ENCODE measurements at regions not wholly inside any gene's neighbourhood (a gene's known extent, or its start where the extent isn't known, plus 50 kb on each side); places are given as distances from the start of the nearest gene placed in this dataset.
"Not testable (repeated sequence)": the region's sequence is repeated elsewhere in the genome, so short reads cannot be mapped to it uniquely, and the experiment has no call there.

- DNase-seq (ENCODE audit: extremely low spot score): no peak
- Histone ChIP-seq H3K36me3 (ENCODE audit: insufficient read depth) (no peaks in the 10 kb centered on the region), H3K4me3 (ENCODE audit: low read depth, low read length) (no peak overlapping the region), H3K27ac (ENCODE audit: low read depth) (no peak overlapping the region), H3K4me1 (ENCODE audit: insufficient read depth) (no peaks in the 10 kb centered on the region)
- WGBS: 76% methylated on average over 5 of the region's 5 CpGs
These were observed 173.3 kb downstream of the CD83 start for GRCh38 chr6:14290772-14291330.

GRCh38 chr6:14291331-14291730, 173.8 kb downstream of the CD83 start:
- no peak for DNase-seq (ENCODE audit: extremely low spot score)
- Histone ChIP-seq H3K27ac (ENCODE audit: low read depth) (no peak overlapping the region), H3K4me1 (ENCODE audit: insufficient read depth) (no peaks in the 10 kb centered on the region), H3K4me3 (ENCODE audit: low read depth, low read length) (no peak overlapping the region), H3K36me3 (ENCODE audit: insufficient read depth) (no peaks in the 10 kb centered on the region)
- WGBS: 96% methylated on average over 3 of the region's 3 CpGs

GRCh38 chr6:14292119-14292518, 174.5 kb downstream of the CD83 start:
- Histone ChIP-seq H3K4me1 (ENCODE audit: insufficient read depth) (no peaks in the 10 kb centered on the region), H3K27ac (ENCODE audit: low read depth) (no peak overlapping the region), H3K4me3 (ENCODE audit: low read depth, low read length) (no peak overlapping the region), H3K36me3 (ENCODE audit: insufficient read depth) (no peaks in the 10 kb centered on the region)
- WGBS: 89% methylated on average over 3 of the region's 3 CpGs
- DNase-seq (ENCODE audit: extremely low spot score): no peak

- H3K36me3 ChIP-seq (ENCODE audit: insufficient read depth): no peaks in the 10 kb centered on the region
- 97% methylated on average over 4 of the region's 4 CpGs for WGBS
- no peak overlapping the region for H3K27ac ChIP-seq (ENCODE audit: low read depth)
- H3K4me1 ChIP-seq (ENCODE audit: insufficient read depth): no peaks in the 10 kb centered on the region
- no peak for DNase-seq (ENCODE audit: extremely low spot score)
- H3K4me3 ChIP-seq (ENCODE audit: low read depth, low read length): no peak overlapping the region
These were observed 176.8 kb downstream of the CD83 start for GRCh38 chr6:14294270-14294951.

GRCh38 chr6:14296698-14297097, 179.1 kb downstream of the CD83 start:
- WGBS: 92% methylated on average over 6 of the region's 6 CpGs
- H3K4me3 ChIP-seq (ENCODE audit: low read depth, low read length); H3K27ac ChIP-seq (ENCODE audit: low read depth); DNase-seq (ENCODE audit: extremely low spot score); H3K36me3 ChIP-seq (ENCODE audit: insufficient read depth); H3K4me1 ChIP-seq (ENCODE audit: insufficient read depth): not testable (repeated sequence)

GRCh38 chr6:14297118-14297517, 179.5 kb downstream of the CD83 start:
- WGBS: 98% methylated on average over 7 of the region's 7 CpGs
- H3K27ac ChIP-seq (ENCODE audit: low read depth); H3K4me3 ChIP-seq (ENCODE audit: low read depth, low read length); DNase-seq (ENCODE audit: extremely low spot score); H3K36me3 ChIP-seq (ENCODE audit: insufficient read depth); H3K4me1 ChIP-seq (ENCODE audit: insufficient read depth): not testable (repeated sequence)

GRCh38 chr6:14300189-14300588, 182.6 kb downstream of the CD83 start:
- 95% methylated on average over 16 of the region's 16 CpGs for WGBS
- not testable (repeated sequence) for H3K36me3 ChIP-seq (ENCODE audit: insufficient read depth); H3K4me1 ChIP-seq (ENCODE audit: insufficient read depth); H3K27ac ChIP-seq (ENCODE audit: low read depth); DNase-seq (ENCODE audit: extremely low spot score); H3K4me3 ChIP-seq (ENCODE audit: low read depth, low read length)

GRCh38 chr6:14300721-14301120, 183.1 kb downstream of the CD83 start:
- not testable (repeated sequence) for H3K36me3 ChIP-seq (ENCODE audit: insufficient read depth); DNase-seq (ENCODE audit: extremely low spot score); H3K4me3 ChIP-seq (ENCODE audit: low read depth, low read length); H3K27ac ChIP-seq (ENCODE audit: low read depth); H3K4me1 ChIP-seq (ENCODE audit: insufficient read depth)
- WGBS: 81% methylated on average over 5 of the region's 9 CpGs

- H3K27ac ChIP-seq (ENCODE audit: low read depth); H3K4me3 ChIP-seq (ENCODE audit: low read depth, low read length); DNase-seq (ENCODE audit: extremely low spot score); H3K36me3 ChIP-seq (ENCODE audit: insufficient read depth); H3K4me1 ChIP-seq (ENCODE audit: insufficient read depth): not testable (repeated sequence)
- 93% methylated on average over 9 of the region's 9 CpGs for WGBS
These were observed 183.9 kb downstream of the CD83 start for GRCh38 chr6:14301477-14301876.

- Histone ChIP-seq H3K27ac (ENCODE audit: low read depth) (no peak overlapping the region), H3K36me3 (ENCODE audit: insufficient read depth) (no peaks in the 10 kb centered on the region), H3K4me1 (ENCODE audit: insufficient read depth) (no peaks in the 10 kb centered on the region), H3K4me3 (ENCODE audit: low read depth, low read length) (no peak overlapping the region)
- 91% methylated on average over 5 of the region's 5 CpGs for WGBS
- no peak for DNase-seq (ENCODE audit: extremely low spot score)
These were observed 187.6 kb downstream of the CD83 start for GRCh38 chr6:14305131-14305530.

- Histone ChIP-seq H3K4me1 (ENCODE audit: insufficient read depth) (no peaks in the 10 kb centered on the region), H3K27ac (ENCODE audit: low read depth) (no peak overlapping the region), H3K4me3 (ENCODE audit: low read depth, low read length) (no peak overlapping the region), H3K36me3 (ENCODE audit: insufficient read depth) (no peaks in the 10 kb centered on the region)
- no peak for DNase-seq (ENCODE audit: extremely low spot score)
- 90% methylated on average over 2 of the region's 2 CpGs for WGBS
These were observed 188.1 kb downstream of the CD83 start for GRCh38 chr6:14305624-14306023.

GRCh38 chr6:14306151-14306906, 188.8 kb downstream of the CD83 start:
- H3K4me1 ChIP-seq (ENCODE audit: insufficient read depth): no peaks in the 10 kb centered on the region
- H3K27ac ChIP-seq (ENCODE audit: low read depth): no peak overlapping the region
- H3K4me3 ChIP-seq (ENCODE audit: low read depth, low read length): no peak overlapping the region
- no peaks in the 10 kb centered on the region for H3K36me3 ChIP-seq (ENCODE audit: insufficient read depth)
- 71% methylated on average over 11 of the region's 11 CpGs for WGBS
- DNase-seq (ENCODE audit: extremely low spot score): no peak

GRCh38 chr6:14309516-14309915, 191.9 kb downstream of the CD83 start:
- no peak overlapping the region for H3K4me3 ChIP-seq (ENCODE audit: low read depth, low read length)
- no peak overlapping the region for H3K27ac ChIP-seq (ENCODE audit: low read depth)
- no peaks in the 10 kb centered on the region for H3K4me1 ChIP-seq (ENCODE audit: insufficient read depth)
- 90% methylated on average over 4 of the region's 4 CpGs for WGBS
- H3K36me3 ChIP-seq (ENCODE audit: insufficient read depth): no peaks in the 10 kb centered on the region
- no peak for DNase-seq (ENCODE audit: extremely low spot score)

- Histone ChIP-seq H3K4me3 (ENCODE audit: low read depth, low read length) (no peak overlapping the region), H3K27ac (ENCODE audit: low read depth) (no peak overlapping the region), H3K36me3 (ENCODE audit: insufficient read depth) (no peaks in the 10 kb centered on the region), H3K4me1 (ENCODE audit: insufficient read depth) (no peaks in the 10 kb centered on the region)
- DNase-seq (ENCODE audit: extremely low spot score): no peak
- 80% methylated on average over 7 of the region's 7 CpGs for WGBS
These were observed 192.4 kb downstream of the CD83 start for GRCh38 chr6:14309951-14310445.

Measured in urinary bladder (tissue), 3 donors.